Neutrophil (primary cell): ENCODE measurements at regions not wholly inside any gene's neighbourhood (a gene's known extent, or its start where the extent isn't known, plus 50 kb on each side); places are given as distances from the start of the nearest gene placed in this dataset.

ENCODE experiments used
- H3K27ac ChIP-seq: fragments of 200-600 bp; sonication (generic); 2 replicates; pipeline ENCODE4 v1.5.1; 2016; ENCODE audit warnings: mild to moderate bottlenecking, moderate library complexity
- H3K27me3 ChIP-seq: fragments of 200-600 bp; sonication (generic); 2 replicates; pipeline ENCODE4 v1.6.0; 2016; ENCODE audit warnings: mild to moderate bottlenecking
- H3K36me3 ChIP-seq: fragments of 200-600 bp; sonication (generic); 2 replicates; pipeline ENCODE4 v1.5.1; 2017
- H3K4me1 ChIP-seq, 2 experiments: fragments of 200-600 bp in 1 of 2; sonication (generic) in 1 of 2; 1 replicate in 1 of 2; 2 replicates in 1 of 2; pipeline versions ENCODE4 v1.5.1 to v1.6.1; 2013 to 2016; ENCODE audit warnings: low read depth in 1 of 2, low read length in 1 of 2, mild to moderate bottlenecking in 1 of 2, moderate library complexity in 1 of 2; ENCODE audit not compliant: control insufficient read depth in 1 of 2, insufficient read depth in 1 of 2
- H3K4me3 ChIP-seq, 2 experiments: fragments of 200-600 bp in 1 of 2; sonication (generic) in 1 of 2; 1 replicate in 1 of 2; 2 replicates in 1 of 2; pipeline ENCODE4 v1.5.1; 2013 to 2016; ENCODE audit warnings: low read depth in 1 of 2, low read length in 1 of 2, mild to moderate bottlenecking in 1 of 2, moderate library complexity in 1 of 2
- H3K9me3 ChIP-seq: fragments of 200-600 bp; sonication (generic); 2 replicates; pipeline ENCODE4 v1.5.1; 2016
- CTCF ChIP-seq: fragments of 200-600 bp; sonication (generic); IDR thresholded peaks from 2 replicates; pipeline ENCODE4 v1.5.1; 2016; ENCODE audit warnings: antibody characterized with exemption

GRCh38 chr5:34542818-34543217 is 113.3 kb upstream of the RAI14 start:
- no peak for TF ChIP-seq CTCF
- H3K36me3 ChIP-seq = no peaks in the 10 kb centered on the region
- no peaks in the 10 kb centered on the region for H3K4me1 ChIP-seq
- no peaks in the 10 kb centered on the region for H3K9me3 ChIP-seq
- H3K27ac ChIP-seq = no peak overlapping the region
- H3K4me3 ChIP-seq = no peak overlapping the region
- no peaks in the 10 kb centered on the region for H3K27me3 ChIP-seq

- TF ChIP-seq CTCF = no peak
- H3K27me3 ChIP-seq = no peaks in the 10 kb centered on the region
- H3K36me3 ChIP-seq = no peaks in the 10 kb centered on the region
- H3K4me1 ChIP-seq = no peaks in the 10 kb centered on the region
- no peak overlapping the region for H3K27ac ChIP-seq
- H3K4me3 ChIP-seq = no peak overlapping the region
- H3K9me3 ChIP-seq = no peaks in the 10 kb centered on the region
Measured at GRCh38 chr5:34543687-34544086, 112.4 kb upstream of the RAI14 start.

GRCh38 chr5:34544403-34544802 is 111.7 kb upstream of the RAI14 start:
- Histone ChIP-seq H3K9me3 (no peaks in the 10 kb centered on the region), H3K27ac (no peak overlapping the region), H3K4me3 (no peak overlapping the region), H3K27me3 (no peaks in the 10 kb centered on the region), H3K4me1 (no peaks in the 10 kb centered on the region), H3K36me3 (no peaks in the 10 kb centered on the region)
- TF ChIP-seq CTCF = no peak

GRCh38 chr5:34545164-34545563 is 111.0 kb upstream of the RAI14 start:
- H3K9me3 ChIP-seq = no peaks in the 10 kb centered on the region
- H3K36me3 ChIP-seq = no peaks in the 10 kb centered on the region
- no peak for TF ChIP-seq CTCF
- no peak overlapping the region for H3K27ac ChIP-seq
- H3K27me3 ChIP-seq = no peaks in the 10 kb centered on the region
- H3K4me1 ChIP-seq = no peaks in the 10 kb centered on the region
- H3K4me3 ChIP-seq = no peak overlapping the region

- Histone ChIP-seq H3K27ac (no peak overlapping the region), H3K9me3 (no peaks in the 10 kb centered on the region), H3K4me3 (no peak overlapping the region), H3K4me1 (no peaks in the 10 kb centered on the region), H3K36me3 (no peaks in the 10 kb centered on the region), H3K27me3 (no peaks in the 10 kb centered on the region)
- no peak for TF ChIP-seq CTCF
Measured at GRCh38 chr5:34545626-34546025, 110.5 kb upstream of the RAI14 start.
